ENCODE measurements at regions not wholly inside any gene's neighbourhood (a gene's known extent, or its start where the extent isn't known, plus 50 kb on each side); places are given as distances from the start of the nearest gene placed in this dataset.
"Not testable (repeated sequence)": the region's sequence is repeated elsewhere in the genome, so short reads cannot be mapped to it uniquely, and the experiment has no call there.

DNA sequence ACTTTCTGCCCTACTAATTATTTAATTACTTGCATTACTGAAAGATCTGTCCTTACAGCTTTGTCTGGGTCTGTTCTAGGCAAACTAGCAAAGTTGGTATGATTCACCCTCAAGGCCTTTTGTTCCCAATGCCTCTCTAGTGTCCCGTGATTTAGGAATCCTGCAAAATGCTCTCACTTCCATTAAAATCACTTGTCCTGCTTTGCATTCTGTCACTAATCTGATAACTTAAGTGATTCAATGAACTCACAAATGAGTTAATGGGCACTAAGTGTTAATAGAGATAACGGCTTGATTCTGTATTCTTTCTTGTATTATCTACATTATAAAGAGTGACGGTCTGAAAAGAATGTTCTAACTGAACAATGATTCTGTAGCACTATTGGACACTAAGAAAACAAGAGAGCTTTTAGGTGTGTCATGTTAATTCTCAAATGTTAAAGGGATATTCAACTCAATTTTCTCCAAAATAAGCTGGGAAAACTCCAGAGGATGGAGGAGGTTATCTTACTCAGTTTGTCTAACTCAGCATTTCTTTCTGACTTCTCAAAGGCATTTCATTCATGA lies 697.3 kb downstream of the CETN3 start:
- DNase-seq: no peak

DNA sequence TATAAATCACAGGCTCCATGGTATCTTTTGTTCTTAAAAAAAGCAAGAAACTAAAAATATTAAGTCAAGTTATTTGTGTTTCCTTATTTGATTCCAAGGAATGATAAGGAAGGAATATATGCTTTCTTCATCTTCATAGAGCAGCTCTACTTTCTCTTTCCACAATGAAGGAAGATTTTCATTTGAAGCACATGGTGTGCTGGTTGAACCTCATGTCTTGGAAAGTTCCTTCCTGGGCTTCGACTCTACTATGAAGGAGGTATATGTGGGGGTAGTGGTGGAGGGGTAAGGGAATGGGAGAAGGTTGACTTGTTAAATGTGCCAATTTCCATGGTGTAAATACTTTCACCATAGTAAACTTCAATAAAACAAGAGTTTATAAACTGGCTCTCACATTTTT lies 698.0 kb downstream of the CETN3 start:
- DNase-seq: no peak

DNA sequence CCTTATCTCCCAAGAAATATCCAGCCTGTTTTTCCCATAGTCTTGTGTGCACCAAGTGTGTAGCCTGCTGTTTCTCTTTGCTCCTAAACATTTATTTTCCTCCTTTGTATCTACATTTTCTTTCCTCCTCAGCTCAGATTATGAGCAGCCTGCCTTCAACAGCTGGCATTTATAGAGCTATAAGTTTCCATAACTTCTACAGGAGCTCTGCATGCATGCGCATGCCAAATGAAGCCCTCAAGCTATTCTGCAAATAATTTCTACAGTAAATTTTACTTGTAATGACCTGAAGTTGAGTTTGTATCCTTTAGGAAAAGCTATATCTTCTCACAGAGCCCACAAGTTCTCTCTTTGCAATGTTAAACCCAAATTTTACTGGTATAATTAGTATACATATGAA lies 699.5 kb downstream of the CETN3 start:
- DNase-seq: no peak

DNA sequence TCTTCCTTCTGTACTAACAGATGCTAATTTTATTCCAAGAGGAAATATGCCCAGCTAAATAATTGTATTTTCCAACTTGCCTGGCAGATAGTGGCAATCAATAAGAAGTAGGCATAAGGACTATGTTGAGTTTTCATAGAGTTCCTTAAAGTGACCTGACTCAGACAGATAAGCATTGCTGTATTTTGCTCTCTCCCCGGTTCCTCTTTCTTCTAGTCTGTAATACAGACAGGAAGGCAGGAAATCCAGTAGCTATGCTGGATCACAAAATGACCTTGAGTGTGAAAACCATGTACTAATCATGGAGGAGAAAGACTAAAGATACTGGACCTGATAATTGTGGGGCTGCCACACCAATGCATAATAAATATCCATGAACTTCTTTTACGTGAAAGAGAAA lies 701.7 kb downstream of the CETN3 start:
- no peak for DNase-seq

DNA sequence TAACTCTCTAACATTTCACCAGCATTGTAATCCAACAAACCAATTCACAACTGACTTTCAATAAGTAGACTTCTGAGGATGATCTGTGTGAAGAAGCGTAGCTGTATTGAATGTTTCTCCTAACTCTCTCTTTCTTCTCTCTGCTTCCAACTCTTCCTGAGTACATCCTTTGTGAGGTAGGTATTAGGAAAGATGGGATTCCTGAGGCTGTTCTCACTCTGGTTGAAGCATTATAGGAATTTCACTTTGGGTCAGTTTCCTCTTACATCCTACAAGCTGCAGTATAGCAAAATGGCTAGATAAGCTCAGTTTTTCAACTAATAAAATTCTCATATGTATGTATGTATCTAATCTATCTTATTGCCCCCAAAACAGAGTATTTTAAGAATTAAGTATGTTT lies 702.8 kb downstream of the CETN3 start:
- DNase-seq: peak; percentile 40

DNA sequence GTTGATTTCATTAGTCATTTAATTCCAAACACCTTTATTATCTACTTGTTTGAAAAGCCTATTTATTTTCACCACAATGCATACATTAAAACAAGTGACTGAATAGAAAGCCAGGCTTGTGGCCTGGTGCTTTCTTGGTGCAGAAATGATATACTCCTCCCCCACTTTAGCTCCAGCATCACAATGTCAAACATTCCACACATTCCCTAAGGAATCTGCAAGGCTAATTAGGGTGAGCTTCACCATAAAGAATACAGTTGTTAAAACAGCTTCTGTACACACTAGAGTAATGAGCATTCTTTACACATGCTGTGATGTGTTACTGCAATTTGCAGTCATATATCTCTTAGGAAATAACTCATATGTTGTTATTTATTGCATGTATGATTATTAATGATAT lies 705.7 kb downstream of the CETN3 start:
- peak; percentile 92 for DNase-seq

DNA sequence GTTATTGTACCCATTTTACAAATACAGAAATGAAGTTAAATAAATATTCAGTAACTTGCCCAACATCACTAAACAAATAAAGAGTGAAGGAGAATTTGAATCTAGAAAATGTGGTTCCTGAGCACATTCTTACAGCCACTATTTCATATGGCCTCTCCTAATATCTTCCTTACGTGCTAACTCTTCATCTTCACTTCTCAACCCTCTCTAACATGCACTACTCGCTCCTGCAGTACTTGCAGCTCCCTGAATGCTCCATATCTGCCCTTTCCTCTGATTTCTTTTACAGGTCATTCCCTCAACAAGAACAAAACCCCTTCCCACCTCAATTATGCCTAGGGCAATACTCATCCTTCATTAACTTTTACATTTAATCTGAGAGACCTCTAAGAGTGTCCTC lies 711.5 kb downstream of the CETN3 start:
- peak; percentile 3 for DNase-seq

DNA sequence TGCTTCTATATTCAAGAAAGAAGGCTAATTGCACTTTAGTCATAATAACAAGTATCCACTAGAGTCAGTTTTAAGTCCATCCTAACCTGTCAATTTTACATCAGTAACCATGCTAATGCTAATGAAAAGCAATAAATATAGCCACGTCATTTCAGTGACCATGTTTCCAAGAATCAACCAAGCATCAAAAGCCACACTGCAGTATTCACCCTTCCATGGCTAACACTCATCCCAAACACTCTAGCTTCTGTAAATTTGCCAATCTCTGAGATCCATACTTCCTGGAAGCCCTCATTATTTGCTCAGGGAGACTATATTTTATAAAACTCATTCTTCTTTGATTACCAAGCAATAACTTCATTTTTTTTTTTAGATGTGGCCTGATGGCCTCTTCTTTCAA lies 712.0 kb downstream of the CETN3 start:
- DNase-seq: peak; percentile 18

DNA sequence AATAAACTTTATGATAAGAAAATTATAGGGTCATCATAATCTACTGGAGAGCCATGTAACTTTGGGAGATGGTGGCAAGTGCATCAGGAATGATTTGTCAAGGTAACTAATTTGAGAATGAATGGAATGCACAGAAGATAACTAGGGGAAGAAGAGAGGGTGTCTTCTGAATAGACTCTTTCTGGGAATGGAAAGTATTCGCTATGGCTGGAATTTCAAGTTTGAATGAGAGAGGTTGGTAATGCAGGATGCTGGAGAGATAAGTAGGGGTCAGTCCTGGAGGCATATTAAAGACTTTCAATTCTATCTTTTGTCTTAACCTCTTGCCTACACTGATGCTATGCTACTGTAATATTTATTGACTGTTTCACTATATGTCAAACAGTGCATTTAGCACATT lies 714.2 kb downstream of the CETN3 start:
- no peak for DNase-seq

DNA sequence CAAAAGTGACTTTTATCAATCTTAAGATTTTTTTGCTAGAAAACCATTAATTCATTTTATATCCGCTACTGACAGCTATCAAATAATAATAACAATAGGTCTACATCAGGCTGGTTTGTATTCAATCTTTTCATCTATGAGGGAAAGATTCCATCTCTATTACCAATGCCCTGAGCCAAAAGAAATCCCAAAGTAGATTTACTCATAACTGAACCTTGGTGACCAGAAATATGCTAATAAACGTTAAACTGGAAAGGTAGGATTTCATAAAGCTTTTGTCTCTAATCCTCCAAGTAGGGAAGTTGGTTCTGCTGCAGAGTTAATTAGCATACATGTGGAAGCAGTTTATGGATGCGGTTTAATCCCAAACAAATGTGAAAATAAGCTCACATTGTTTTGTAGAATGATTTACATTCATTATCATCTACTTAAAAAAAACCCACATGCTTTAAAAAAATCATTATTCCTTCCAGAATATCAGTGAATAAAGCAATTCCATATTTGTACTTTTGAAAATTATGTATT lies 715.5 kb downstream of the CETN3 start:
- peak; percentile 51 for DNase-seq

DNA sequence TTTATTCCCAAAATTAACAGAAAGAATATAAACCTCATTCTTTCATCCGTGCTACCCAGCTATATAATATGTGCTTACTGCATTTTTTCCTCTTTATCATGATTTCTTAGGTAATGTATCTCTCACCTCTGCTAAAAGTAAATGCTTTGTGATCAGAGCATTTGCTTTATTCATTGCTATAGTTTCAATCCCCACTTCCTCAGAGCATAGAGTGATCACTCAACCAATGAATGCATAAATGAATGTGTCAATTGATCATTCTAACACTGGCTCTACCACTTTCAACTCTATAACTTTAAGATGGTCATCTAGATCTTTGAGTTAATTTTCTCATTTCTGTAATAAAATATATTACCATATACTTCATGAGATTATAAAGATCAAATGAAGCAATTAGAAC lies 719.2 kb downstream of the CETN3 start:
- no peak for DNase-seq

DNA sequence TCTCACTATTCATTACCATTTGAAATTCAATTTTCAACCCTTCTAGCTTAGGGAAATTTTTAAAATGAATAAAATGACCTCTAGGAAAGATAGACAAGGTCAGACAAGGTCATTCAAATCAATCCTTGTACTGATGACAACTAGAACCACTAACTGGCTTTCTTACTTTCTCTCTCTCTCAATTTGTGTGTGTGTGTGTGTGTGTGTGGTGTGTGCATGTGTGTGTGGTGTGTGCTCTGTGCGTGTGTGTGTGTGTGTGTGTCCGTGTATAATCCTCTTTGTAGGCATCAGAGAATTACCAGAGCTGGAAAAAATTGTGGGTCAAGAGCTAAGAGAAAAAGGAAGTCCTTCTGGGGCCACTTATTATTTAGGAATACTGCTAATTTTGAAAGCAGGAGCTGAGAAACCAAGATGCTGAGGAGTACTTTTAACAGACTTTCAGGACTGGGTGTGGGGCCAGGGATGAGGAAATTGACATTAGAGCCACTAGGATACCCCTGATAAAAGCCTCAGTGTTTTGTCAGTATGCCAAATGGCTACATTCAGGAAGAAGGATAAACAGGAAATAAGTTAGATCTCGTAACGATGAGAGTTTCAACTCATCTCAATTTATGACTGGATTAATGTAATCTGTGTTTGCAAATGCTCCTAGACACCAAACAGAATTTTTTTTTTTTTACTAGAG lies 723.3 kb downstream of the CETN3 start:
- peak; percentile 34 for DNase-seq

DNA sequence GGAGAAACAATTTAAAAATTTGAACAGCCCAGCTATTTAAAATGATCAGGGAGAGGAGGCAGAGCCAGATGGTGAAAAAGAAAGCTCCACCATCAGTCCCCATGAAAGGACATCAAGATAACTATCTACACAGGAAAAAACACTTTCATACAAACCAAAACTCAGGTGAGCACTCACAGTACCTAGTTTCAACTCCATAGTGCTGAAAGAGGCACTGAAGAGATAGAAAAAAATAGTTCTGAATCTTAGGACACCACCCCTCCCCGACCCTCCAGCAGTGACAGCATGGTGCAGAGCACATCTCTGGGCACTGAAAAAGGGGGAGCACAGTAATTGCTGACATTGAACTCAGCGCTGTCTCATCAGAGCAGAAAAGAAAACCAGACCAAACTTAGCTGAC lies 732.9 kb downstream of the CETN3 start:
- DNase-seq: no peak

DNA sequence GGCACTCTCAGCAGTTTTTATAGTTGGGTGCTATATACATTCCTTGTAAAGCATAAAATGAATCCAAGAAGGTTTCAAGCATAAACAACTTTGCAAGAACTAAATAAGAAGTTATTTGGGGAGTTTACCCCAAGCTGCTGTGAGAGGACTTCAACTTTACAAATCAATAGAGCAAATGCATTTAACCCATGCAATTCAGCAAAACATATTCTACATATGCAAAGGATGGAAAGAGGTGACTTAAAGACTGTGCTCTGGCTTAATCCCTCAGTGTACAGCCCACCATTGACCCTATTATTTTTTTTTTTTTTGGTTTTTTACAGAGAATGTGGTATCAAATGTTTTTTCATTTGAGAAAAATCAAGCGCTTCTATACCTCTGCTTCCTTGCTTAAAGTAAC lies 736.5 kb downstream of the CETN3 start:
- no peak for DNase-seq

DNA sequence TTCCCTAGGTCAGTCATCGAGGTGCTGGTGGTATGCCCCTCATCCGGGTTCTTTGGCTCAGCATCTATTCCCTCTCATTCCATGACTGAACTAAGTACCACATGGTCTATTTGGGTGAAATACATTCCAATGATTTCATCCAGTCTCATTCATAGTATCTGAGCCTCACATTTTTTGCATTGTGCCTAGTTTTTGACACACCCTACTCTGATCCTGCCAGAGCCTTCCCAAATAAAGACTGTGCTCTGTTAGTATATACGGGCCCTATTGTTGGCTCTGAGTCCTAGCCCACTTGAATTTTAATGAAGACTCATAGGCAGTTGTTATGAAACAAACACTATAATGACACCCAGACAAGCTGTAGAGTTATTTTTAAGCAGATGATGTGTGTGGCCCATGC lies 740.7 kb downstream of the CETN3 start:
- DNase-seq: no peak

DNA sequence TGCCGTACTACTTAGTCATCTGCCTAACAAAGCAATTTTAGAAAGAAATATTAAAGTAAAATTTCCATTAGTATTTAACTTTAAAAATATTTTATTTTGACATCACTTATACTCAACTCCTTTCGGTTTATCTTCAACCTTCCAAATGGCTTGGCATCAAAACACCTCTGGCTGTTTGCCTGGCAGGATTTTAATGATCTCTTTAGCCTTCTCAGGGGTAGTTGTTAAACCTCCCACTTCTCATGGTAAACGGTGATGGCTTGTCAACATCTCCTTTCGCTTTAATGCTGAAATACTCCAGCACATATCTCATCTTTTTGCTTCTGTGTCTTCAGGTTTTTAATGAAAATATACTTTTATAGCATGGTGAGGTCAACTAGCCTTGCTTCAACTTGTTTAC lies 747.1 kb downstream of the CETN3 start:
- no peak for DNase-seq

DNA sequence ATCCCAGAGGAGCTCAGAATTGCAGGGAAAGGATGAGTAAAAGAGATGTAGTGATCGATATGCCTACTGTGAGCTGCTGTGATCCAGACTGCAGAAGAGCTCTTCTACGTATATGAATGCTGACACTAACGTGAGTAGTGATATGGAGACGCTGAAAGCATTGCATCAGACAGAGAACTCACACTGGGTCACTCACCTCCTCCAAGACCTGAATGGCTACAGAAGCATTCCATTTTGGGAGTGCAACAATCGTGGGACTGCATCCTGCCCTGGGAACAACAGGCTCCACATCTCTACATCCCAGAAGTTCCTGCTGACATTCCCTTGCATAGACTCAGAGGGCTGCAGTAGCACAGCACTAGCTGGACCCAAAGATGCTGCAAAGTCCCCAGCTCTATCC lies 755.9 kb upstream of the MEF2C start:
- no peak for DNase-seq

DNA sequence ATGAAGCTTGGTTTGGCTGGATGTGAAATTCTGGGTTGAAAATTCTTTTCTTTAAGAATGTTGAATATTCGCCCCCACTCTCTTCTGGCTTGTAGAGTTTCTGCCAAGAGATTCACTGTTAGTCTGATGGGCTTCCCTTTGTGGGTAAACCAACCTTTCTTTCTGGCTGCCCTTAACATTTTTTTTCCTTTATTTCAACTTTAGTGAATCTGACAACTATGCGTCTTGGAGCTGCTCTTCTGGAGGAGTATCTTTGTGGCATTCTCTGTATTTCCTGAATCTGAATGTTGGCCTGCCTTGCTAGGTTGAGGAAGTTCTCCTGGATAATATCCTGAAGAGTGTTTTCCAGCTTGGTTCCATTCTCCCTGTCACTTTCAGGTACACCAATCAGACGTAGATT lies 751.2 kb upstream of the MEF2C start:
- DNase-seq: not testable (repeated sequence)

DNA sequence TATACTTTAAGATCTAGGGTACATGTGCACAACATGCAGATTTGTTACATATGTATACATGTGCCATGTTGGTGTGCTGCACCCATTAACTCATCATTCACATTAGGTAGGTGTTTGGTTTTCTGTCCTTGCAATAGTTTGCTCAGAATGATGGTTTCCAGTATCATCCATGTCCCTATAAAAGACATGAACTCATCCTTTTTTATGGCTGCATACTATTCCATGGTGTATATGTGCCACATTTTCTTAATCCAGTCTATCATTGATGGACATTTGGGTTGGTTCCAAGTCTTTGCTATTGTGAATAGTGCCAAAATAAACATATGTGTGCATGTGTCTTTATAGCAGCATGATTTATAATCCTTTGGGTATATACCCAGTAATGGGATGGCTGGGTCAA lies 747.1 kb upstream of the MEF2C start:
- DNase-seq: not testable (repeated sequence)

DNA sequence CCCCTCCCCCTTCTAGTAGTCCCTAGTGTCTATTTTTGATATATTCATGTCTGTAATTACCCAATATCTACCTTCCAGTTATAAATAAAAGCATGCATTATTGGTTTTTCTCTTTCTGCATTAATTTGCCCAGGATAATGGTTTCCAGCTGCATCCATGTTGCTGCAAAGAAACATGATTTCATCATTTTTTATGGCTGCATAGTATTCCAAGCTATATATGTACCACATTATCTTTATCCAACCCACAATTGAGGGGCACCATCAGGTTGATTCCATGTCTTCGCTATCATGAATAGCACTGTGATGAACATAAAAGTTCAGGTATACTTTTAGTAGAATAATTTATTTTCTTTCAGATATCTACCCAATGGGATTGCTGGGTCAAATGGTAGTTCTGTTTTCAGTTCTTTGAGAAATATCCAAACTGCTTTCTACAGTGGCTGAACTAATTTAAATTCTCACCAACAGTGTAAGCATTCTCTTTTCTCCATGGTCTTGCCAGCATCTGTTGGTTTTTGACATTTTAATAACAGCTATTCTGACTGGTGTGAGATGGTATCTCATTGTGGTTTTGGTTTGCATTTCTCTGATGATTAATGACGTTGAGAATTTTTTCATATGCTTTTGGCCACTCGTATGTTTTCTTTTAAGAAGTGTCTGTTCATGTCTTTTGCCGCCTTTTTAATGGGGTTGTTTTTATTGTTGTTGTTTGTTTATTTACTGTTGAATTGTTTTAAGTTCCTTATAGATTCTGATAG lies 746.1 kb upstream of the MEF2C start:
- peak; percentile 40 for DNase-seq

DNA sequence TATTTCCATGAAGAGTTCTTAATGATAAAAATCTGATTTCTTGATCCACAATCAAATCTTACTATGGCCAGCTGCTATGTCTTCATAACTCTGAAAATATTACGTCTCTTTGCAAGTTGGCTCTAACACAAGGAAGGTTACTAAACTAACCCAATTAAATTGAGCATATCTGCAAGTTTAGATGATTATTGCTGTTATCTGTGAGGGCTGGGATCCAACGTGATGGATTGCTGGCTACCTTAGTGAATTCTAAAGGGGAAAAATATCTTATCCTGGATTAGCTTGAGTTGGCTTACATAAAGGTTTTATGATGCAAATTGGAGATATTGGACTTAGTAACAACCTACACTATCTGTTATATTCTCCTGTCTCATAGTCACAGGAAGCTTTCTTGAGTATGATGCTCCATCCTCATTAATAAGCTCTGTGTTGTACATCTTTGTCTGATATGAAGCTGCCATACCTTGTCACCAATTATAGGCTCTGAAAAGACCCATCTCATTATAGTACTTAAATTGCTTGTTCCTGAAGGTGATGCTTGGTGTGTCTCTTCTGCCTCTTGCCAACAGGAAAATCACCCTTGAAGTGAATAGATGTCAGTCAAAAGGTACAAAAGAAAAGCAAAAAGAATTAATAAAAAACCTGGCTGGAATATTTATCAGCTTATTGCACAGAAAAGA lies 733.0 kb upstream of the MEF2C start:
- no peak for DNase-seq

DNA sequence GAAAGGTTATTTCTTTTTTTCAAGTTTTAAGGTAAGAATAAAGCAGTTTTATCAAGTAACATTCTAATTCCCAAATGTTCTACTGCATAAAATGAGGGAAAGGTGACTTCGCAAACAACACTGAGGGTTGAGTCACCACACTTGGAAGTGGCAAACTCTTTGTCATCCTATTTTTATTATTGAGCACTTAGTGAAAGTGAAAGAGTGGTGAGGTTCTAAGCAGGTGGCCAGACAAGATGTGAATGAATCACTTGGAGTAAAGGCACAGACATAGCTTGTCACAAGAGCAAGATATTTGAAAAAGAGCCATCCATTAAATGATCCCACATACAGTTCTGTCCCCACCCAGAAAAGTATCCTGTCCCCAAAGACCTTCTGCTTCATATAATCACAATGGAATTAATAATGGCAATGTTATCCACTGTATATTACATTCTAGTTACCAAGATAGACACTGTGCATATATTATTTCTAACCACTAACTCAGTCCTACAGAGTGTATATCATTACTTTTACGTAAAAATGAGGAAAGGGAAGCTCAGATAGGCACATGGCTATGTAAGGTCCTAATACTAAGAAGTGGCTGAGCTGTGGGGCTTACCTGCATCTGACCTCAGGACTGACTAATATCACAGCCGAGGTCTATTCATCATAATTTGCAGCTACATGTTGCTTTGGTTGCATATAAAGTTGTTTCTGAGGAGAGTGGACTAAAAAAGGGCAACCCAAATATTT lies 730.4 kb upstream of the MEF2C start:
- no peak for DNase-seq
